Inflammatory macrophage treated with lipopolysaccharide for 4 hours (primary cell): ENCODE measurements at regions not wholly inside any gene's neighbourhood (a gene's known extent, or its start where the extent isn't known, plus 50 kb on each side); places are given as distances from the start of the nearest gene placed in this dataset.

ENCODE experiments used
- DNase-seq: peaks from one replicate; pipeline ENCODE4 v3.0.0-alpha.2; 2020

- no peak for DNase-seq
These were observed 459.4 kb upstream of the GRIA1 start for GRCh38 chr5:153030755-153031725.

DNA sequence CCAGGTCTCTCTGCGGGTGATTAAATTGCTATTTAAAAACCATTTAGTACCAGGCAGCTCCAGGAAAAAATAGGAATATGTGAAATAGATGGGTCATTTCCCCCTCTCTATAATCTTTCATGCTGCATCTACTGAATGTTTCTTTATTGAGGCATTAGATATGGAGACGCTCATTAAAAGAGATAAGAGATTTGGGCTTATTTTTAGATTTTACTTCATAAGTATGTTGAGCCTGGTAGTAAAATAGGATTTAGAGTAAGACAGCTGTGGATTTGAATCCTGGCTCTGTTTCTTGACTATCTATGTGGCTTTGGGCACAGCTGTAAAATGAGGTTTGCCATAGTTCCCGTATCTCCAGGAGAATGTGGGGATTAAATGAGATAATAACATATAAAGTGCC lies 451.0 kb upstream of the GRIA1 start:
- DNase-seq, result no peak

DNA sequence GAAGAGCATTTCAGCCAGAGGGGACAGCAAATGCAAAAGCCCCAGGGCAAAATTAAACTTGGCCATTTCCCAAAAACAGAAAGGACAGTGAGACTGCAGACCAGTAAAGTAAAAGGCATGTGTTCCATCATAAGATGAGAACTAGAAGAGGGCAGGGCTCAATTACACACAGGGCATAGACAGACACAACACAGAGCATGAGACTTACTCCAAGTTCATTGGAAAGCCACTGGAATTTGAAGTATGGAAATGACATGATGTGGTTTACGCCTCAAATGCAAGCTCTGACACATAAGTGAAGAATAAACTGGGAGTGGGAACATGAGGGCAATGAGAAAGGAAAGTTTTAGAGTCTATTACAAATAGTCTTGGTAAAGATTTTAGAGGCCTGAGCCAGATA lies 446.6 kb upstream of the GRIA1 start:
- no peak for DNase-seq

- DNase-seq, result no peak
These were observed 439.8 kb upstream of the GRIA1 start for GRCh38 chr5:153050496-153051179.

- DNase-seq, result no peak
These were observed 424.2 kb upstream of the GRIA1 start for GRCh38 chr5:153066281-153066680.

DNA sequence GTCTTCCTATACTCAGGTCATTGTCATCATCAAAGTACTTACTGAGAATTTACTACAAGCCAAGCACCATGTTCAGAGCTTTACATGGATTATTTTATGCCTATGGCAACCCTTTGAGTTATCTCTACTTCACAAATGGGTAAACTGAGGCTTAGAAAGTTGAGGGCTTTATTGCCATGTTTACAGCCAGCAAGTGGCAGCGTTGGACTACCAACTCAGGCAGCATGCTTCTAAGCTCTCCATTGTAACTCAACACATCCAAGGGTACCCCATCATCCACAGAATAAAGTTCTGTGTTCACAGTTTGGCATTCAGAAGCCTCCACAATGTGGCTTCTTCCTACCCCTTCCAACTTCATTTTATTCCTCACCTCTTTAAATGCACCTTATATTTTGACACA lies 422.6 kb upstream of the GRIA1 start:
- DNase-seq, result no peak

- no peak for DNase-seq
These were observed 411.1 kb upstream of the GRIA1 start for GRCh38 chr5:153079396-153079795.

- no peak for DNase-seq
These were observed 409.5 kb upstream of the GRIA1 start for GRCh38 chr5:153080940-153081339.

DNA sequence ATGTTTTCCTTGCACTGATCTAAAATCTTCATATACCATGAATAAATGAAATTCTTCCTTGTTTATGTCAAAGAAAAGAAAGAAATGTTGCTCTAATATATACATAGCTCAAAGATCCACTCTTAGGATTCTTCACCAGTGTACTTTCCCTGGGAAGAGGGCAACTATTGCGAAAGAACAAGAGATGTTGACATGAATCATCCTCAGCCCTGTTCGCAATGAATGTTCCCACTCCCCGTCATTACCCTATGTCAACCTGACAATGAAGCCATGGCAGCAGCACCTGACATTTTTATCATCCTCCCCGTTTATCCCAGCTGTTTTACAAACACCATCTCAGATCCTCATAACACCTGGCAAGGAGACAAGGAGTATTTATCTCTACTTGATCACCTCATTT lies 409.1 kb upstream of the GRIA1 start:
- no peak for DNase-seq

DNA sequence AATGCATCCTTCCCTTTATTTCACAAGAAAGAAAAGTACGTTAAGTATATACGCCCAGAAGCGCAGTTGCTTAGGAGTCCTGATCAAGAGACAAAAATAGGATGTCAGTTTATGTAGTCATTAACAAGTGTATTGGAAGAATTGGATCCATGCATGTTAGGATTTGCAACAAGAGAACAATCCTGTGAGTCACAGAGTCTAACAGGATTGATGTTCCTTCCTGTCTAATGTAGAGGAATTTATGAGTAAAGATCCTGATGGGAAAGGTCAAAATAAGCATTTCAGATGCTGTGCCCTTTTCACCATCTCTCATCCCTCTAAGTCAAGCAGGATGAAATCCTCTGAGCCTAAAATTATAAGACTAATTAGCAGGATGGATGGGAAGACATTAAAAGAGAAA lies 406.0 kb upstream of the GRIA1 start:
- no peak for DNase-seq

DNA sequence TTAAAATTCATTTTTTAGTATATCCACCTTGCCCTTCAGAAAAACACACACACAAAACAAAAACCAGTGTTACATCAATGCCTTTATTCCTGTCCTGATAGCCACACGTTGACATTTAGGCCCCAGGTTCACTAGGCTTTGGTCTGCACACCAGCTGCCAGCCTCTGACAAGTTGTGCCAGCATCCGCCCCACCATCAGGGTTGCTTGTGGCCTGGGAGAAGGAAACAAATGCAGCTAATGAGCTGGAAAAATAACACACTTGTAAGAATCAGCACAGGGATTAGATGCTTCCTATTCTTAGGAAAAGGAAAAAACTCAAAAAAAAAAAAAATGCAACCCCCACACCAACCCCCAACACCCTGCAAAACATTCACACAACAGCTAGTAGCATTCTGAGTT lies 404.0 kb upstream of the GRIA1 start:
- no peak for DNase-seq

GRCh38 chr5:153088538-153088937 lies 401.9 kb upstream of the GRIA1 start:
- no peak for DNase-seq

- no peak for DNase-seq
These were observed 396.1 kb upstream of the GRIA1 start for GRCh38 chr5:153094333-153094732.

- DNase-seq, result no peak
These were observed 394.1 kb upstream of the GRIA1 start for GRCh38 chr5:153096381-153096780.

DNA sequence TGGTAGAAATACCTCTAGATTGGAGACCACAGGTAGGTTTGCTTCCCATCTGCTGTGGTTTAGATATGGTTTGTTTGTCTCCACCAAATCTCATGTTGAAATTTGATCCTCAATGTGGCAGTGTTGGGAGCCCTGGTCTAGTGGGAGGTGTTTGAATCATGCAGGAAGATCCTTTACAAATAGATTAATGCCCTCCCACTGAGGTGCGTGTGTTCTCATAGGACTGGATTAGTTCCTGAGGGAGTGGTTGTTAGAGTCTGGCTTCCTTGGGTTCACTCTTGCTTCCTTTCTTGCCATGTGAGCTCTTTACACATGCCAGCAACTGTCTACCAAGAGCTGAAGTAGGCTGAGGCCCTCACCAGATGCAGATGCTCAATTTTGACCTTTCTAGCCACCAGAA lies 391.1 kb upstream of the GRIA1 start:
- no peak for DNase-seq

DNA sequence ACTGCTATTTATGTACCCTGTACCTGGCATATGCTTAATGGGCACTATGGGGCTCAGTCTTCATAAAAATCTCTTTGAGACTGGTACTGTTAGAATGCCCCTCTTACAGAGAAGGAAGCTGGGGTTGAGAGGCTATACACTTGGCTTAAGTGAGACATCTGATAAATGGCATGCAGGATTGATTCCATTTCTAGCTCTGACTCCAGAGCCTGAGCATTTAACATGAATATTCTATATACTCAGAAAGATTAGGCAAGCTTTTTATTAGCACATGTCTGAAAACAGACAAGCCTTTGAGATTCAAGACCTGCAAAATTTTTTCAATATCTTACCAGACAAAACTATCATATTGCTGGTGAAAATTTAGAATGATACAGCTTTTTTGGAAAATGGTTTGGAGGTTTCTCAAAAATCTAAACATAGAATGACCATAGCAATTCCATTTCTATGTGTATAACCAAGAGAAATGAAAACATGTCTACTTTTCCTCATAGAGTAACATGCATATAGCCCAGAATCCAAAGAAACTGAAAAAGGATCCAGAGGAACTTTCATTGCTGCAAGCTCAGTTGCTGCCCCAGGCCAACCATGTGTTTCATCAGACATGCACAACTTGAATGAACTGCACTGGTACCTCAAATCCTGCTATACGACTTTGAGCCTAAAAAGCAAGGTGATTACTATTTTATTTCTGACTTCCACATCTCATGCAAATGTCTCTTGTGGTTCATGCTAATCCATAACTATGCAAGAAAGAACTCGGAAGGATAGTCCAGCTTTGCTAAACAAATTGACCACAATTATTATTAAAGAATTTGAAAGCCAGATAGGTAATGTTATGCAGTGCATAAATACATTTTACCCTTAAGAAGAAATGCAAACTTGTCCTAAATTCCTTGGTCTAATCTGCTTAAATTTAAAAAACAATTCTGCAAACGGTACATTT lies 389.0 kb upstream of the GRIA1 start:
- DNase-seq, result no peak

DNA sequence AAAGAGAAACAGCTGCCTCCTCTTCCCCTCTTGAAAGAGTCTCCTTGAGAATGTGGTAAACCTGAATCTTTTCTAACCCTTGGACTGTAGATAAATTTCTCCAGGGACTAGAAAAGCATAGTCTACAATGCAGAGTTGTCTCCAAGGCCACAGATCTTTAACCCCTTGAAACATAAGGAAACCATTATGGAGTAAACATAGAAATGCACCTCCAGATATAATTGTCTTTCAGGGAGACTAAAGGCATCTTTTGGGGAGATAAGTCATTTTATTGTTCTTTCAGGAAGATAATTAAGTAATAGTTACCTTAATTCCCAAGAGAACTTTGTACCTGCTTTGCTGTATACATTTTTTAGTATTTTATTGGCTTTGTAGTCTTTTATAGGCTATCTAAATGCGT lies 373.6 kb upstream of the GRIA1 start:
- DNase-seq, result no peak

GRCh38 chr5:153118018-153118417 lies 372.5 kb upstream of the GRIA1 start:
- DNase-seq, result no peak

DNA sequence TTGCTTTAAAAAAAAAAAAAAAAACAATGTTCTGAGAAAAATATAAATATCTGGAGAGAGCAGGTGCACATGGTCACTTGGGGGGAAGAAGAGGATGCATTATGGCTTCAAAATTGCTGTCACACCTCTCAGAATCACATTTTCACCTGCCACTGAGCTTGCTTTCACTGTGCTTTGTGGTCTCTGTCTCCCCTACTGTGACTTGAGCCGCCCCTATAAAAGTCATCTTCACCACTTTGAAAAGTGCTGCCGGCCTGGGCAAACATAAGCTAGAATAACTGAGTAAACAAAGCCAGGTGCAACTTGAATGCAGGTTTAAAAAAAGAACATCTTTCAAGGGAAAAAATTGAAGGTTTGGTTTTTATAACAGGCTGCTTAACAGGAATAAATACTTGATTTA lies 368.1 kb upstream of the GRIA1 start:
- DNase-seq, result no peak

DNA sequence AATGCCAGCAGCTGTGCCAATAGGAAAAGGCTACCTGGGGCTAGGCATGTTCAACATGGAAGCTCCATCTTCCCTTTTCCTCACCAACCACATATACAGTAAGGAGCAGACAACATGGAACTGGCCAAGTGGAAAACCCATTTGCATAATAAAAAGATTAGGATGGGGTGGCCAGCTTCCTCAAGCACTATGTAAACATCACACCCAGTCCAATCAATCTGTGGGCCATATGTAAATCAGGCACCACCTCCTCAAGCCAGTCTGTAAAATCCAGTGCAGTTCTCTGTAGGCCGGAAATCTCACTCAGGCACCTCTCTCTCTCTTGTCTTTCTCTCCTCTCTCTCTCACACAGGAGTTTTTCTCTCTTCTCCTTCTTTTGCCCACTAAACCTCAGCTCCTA lies 360.2 kb upstream of the GRIA1 start:
- no peak for DNase-seq

- DNase-seq, result no peak
These were observed 355.1 kb upstream of the GRIA1 start for GRCh38 chr5:153135411-153135810.

- no peak for DNase-seq
These were observed 353.4 kb upstream of the GRIA1 start for GRCh38 chr5:153136910-153137614.
